ENCODE measurements at regions not wholly inside any gene's neighbourhood (a gene's known extent, or its start where the extent isn't known, plus 50 kb on each side); places are given as distances from the start of the nearest gene placed in this dataset.

DNA sequence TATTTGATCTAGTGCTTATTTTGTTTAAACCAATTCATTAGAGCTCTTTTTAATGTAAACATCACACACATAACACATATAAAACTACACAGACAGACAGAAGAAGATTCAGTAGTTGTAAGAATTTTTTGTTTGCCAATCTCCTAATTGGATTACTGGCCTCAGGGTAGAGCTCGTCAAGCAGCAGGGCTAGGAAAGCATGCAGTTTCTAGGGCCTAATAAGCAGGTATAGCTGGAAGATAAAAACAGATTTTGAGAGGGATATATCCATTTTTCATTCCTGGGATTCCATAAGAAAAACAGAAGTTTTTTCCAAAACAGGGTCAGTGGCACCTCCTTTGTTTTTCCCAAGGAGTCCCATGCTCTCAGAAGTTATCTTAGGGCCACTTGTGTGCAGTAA lies 265.2 kb upstream of the SGO1 start (continued):
- TF ChIP-seq, protein P1, sequence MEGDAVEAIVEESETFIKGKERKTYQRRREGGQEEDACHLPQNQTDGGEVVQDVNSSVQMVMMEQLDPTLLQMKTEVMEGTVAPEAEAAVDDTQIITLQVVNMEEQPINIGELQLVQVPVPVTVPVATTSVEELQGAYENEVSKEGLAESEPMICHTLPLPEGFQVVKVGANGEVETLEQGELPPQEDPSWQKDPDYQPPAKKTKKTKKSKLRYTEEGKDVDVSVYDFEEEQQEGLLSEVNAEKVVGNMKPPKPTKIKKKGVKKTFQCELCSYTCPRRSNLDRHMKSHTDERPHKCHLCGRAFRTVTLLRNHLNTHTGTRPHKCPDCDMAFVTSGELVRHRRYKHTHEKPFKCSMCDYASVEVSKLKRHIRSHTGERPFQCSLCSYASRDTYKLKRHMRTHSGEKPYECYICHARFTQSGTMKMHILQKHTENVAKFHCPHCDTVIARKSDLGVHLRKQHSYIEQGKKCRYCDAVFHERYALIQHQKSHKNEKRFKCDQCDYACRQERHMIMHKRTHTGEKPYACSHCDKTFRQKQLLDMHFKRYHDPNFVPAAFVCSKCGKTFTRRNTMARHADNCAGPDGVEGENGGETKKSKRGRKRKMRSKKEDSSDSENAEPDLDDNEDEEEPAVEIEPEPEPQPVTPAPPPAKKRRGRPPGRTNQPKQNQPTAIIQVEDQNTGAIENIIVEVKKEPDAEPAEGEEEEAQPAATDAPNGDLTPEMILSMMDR (IDR thresholded peaks at IDR 0.05; ENCODE audit: control extremely low read depth in 1 of 3, insufficient read depth in 1 of 3, low read depth in 1 of 3, low read length in 3 of 3) = no peak
- TF ChIP-seq KDM4A (IDR thresholded peaks at IDR 0.05; ENCODE audit: low read depth, low read length, severe bottlenecking) (no peak), CEBPB (IDR thresholded peaks at IDR 0.05; ENCODE audit: low read depth, low read length) (no peak), TBP (IDR thresholded peaks at IDR 0.05; ENCODE audit: low read depth, low read length) (no peak), EP300 (IDR thresholded peaks at IDR 0.05; ENCODE audit: borderline replicate concordance in 1 of 2, low read depth in 2 of 2, low read length in 2 of 2) (no peak), SP2 (IDR thresholded peaks at IDR 0.05; ENCODE audit: low read length) (no peak), SP1 (IDR thresholded peaks at IDR 0.05; ENCODE audit: low read depth, low read length) (no peak), SP4 (IDR thresholded peaks at IDR 0.05; ENCODE audit: low read length) (no peak)
- TF ChIP-seq, protein P2, sequence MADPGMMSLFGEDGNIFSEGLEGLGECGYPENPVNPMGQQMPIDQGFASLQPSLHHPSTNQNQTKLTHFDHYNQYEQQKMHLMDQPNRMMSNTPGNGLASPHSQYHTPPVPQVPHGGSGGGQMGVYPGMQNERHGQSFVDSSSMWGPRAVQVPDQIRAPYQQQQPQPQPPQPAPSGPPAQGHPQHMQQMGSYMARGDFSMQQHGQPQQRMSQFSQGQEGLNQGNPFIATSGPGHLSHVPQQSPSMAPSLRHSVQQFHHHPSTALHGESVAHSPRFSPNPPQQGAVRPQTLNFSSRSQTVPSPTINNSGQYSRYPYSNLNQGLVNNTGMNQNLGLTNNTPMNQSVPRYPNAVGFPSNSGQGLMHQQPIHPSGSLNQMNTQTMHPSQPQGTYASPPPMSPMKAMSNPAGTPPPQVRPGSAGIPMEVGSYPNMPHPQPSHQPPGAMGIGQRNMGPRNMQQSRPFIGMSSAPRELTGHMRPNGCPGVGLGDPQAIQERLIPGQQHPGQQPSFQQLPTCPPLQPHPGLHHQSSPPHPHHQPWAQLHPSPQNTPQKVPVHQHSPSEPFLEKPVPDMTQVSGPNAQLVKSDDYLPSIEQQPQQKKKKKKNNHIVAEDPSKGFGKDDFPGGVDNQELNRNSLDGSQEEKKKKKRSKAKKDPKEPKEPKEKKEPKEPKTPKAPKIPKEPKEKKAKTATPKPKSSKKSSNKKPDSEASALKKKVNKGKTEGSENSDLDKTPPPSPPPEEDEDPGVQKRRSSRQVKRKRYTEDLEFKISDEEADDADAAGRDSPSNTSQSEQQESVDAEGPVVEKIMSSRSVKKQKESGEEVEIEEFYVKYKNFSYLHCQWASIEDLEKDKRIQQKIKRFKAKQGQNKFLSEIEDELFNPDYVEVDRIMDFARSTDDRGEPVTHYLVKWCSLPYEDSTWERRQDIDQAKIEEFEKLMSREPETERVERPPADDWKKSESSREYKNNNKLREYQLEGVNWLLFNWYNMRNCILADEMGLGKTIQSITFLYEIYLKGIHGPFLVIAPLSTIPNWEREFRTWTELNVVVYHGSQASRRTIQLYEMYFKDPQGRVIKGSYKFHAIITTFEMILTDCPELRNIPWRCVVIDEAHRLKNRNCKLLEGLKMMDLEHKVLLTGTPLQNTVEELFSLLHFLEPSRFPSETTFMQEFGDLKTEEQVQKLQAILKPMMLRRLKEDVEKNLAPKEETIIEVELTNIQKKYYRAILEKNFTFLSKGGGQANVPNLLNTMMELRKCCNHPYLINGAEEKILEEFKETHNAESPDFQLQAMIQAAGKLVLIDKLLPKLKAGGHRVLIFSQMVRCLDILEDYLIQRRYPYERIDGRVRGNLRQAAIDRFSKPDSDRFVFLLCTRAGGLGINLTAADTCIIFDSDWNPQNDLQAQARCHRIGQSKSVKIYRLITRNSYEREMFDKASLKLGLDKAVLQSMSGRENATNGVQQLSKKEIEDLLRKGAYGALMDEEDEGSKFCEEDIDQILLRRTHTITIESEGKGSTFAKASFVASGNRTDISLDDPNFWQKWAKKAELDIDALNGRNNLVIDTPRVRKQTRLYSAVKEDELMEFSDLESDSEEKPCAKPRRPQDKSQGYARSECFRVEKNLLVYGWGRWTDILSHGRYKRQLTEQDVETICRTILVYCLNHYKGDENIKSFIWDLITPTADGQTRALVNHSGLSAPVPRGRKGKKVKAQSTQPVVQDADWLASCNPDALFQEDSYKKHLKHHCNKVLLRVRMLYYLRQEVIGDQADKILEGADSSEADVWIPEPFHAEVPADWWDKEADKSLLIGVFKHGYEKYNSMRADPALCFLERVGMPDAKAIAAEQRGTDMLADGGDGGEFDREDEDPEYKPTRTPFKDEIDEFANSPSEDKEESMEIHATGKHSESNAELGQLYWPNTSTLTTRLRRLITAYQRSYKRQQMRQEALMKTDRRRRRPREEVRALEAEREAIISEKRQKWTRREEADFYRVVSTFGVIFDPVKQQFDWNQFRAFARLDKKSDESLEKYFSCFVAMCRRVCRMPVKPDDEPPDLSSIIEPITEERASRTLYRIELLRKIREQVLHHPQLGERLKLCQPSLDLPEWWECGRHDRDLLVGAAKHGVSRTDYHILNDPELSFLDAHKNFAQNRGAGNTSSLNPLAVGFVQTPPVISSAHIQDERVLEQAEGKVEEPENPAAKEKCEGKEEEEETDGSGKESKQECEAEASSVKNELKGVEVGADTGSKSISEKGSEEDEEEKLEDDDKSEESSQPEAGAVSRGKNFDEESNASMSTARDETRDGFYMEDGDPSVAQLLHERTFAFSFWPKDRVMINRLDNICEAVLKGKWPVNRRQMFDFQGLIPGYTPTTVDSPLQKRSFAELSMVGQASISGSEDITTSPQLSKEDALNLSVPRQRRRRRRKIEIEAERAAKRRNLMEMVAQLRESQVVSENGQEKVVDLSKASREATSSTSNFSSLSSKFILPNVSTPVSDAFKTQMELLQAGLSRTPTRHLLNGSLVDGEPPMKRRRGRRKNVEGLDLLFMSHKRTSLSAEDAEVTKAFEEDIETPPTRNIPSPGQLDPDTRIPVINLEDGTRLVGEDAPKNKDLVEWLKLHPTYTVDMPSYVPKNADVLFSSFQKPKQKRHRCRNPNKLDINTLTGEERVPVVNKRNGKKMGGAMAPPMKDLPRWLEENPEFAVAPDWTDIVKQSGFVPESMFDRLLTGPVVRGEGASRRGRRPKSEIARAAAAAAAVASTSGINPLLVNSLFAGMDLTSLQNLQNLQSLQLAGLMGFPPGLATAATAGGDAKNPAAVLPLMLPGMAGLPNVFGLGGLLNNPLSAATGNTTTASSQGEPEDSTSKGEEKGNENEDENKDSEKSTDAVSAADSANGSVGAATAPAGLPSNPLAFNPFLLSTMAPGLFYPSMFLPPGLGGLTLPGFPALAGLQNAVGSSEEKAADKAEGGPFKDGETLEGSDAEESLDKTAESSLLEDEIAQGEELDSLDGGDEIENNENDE (IDR thresholded peaks at IDR 0.05; ENCODE audit: insufficient replicate concordance, low read length) = no peak
